ENCODE measurements at regions not wholly inside any gene's neighbourhood (a gene's known extent, or its start where the extent isn't known, plus 50 kb on each side); places are given as distances from the start of the nearest gene placed in this dataset.

DNA sequence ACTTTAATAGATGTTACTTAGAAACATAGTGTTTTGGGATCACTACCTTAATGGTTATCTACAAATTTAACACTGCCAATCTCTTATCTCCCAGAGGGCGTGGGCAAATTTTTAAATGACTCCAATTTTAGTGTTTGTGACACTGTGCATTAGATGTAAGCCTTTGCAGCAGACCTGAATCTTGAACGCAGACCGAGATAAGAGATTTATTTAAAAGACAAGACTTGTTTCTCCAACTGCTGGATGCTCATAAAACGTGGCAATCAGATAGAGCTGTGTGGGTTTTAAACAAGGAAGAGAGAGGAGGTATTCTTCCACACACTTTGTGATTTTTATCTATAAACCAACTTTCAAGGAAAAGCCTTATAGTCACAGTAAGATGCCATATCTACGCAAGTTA, 252.5 kb upstream of the NR3C2 start:
- Histone ChIP-seq H3K36me3 (no peaks in the 10 kb centered on the region), H3K27me3 (no peaks in the 10 kb centered on the region), H3K27ac (no peak overlapping the region), H3K9me3 (no peaks in the 10 kb centered on the region), H3K4me3 (no peak overlapping the region), H3K4me1 (no peaks in the 10 kb centered on the region)
- FAIRE-seq (no peak), ATAC-seq (no peak), DNase-seq (no peak)
- no peak for TF ChIP-seq CTCF (IDR thresholded peaks at IDR 0.05)
- intact Hi-C loops (cut with DNase I), result no loop called here
- WGBS, 2 donors, result 78 to 85% methylated on average over 5 of the region's 5 CpGs

- TF ChIP-seq CTCF (IDR thresholded peaks at IDR 0.05), result no peak
- FAIRE-seq, result no peak
- Histone ChIP-seq H3K27ac (no peak overlapping the region), H3K36me3 (no peaks in the 10 kb centered on the region), H3K4me3 (no peak overlapping the region), H3K9me3 (no peaks in the 10 kb centered on the region), H3K27me3 (no peaks in the 10 kb centered on the region), H3K4me1 (no peaks in the 10 kb centered on the region)
- ATAC-seq, result no peak
- WGBS, 2 donors, result 68 to 80% methylated on average over 2 of the region's 2 CpGs
- DNase-seq, result no peak
- intact Hi-C loops (cut with DNase I), result no loop called here
Observed at GRCh38 chr4:148693913-148694649, 251.9 kb upstream of the NR3C2 start.

- no peak for DNase-seq
- 85 to 88% methylated on average over 7 of the region's 7 CpGs for WGBS, 2 donors
- no peak overlapping the region for H3K27ac ChIP-seq
- no peaks in the 10 kb centered on the region for H3K27me3 ChIP-seq
- H3K9me3 ChIP-seq, result no peaks in the 10 kb centered on the region
- H3K36me3 ChIP-seq, result no peaks in the 10 kb centered on the region
- ATAC-seq, result no peak
- H3K4me3 ChIP-seq, result no peak overlapping the region
- TF ChIP-seq CTCF (IDR thresholded peaks at IDR 0.05), result no peak
- intact Hi-C loops (cut with DNase I), result no loop called here
- no peaks in the 10 kb centered on the region for H3K4me1 ChIP-seq
- FAIRE-seq, result no peak
Observed at GRCh38 chr4:148692242-148692641, 250.0 kb upstream of the NR3C2 start.

DNA sequence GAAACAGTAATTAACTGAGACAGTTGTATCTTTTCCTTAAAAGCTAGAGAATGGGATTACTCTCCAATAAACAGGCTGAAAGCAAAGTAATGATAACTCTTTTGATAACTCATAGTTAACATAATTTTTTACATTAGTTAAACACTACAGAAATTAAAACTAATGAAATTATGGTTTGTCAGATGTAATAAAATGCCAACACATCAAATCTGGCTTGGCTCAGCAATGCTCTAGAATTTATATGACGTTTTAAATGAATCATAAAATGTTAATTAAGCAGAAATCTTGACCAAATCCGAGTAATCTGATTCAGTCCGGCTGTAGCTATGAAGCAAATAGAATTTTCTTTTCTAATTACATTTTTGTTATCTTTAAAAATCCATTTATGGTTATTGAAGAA, 244.2 kb upstream of the NR3C2 start:
- Histone ChIP-seq H3K4me3 (no peak overlapping the region), H3K36me3 (no peaks in the 10 kb centered on the region), H3K9me3 (no peaks in the 10 kb centered on the region), H3K27ac (no peak overlapping the region), H3K27me3 (no peaks in the 10 kb centered on the region), H3K4me1 (no peaks in the 10 kb centered on the region)
- TF ChIP-seq CTCF (IDR thresholded peaks at IDR 0.05), result no peak
- intact Hi-C loops (cut with DNase I), result no loop called here
- no peak for DNase-seq
- ATAC-seq, result no peak
- FAIRE-seq, result no peak
- WGBS, 2 donors, result 53 to 66% methylated on average over 3 of the region's 3 CpGs

DNA sequence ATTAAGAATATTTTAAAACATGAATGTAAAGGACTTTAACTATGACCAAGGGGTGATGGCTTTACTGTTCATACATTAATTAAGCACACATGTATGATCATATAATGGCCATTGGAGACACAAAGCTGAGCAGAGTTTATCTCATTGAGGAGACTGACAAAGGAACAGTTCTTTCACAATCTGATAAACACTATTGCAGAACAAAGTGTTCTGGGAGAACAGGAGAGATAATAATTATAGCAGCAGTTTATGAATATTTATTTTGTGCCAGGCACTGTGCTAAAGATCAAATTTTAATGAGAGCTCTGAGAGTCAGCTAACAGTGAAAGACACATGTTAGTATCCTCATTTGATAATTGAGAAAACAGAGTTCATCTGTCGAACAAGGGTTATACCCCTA, 242.4 kb upstream of the NR3C2 start:
- intact Hi-C loops (cut with DNase I), result no loop called here
- Histone ChIP-seq H3K36me3 (no peaks in the 10 kb centered on the region), H3K9me3 (no peaks in the 10 kb centered on the region), H3K27ac (no peak overlapping the region), H3K27me3 (no peaks in the 10 kb centered on the region), H3K4me3 (no peak overlapping the region), H3K4me1 (no peaks in the 10 kb centered on the region)
- 77 to 79% methylated on average over 1 of the region's 1 CpG for WGBS, 2 donors
- FAIRE-seq, result no peak
- DNase-seq, result no peak
- no peak for ATAC-seq
- TF ChIP-seq CTCF (IDR thresholded peaks at IDR 0.05), result no peak
